Astrocyte (in vitro differentiated cells and primary cell): ENCODE measurements at regions not wholly inside any gene's neighbourhood (a gene's known extent, or its start where the extent isn't known, plus 50 kb on each side); places are given as distances from the start of the nearest gene placed in this dataset.

Experiments used
- EZH2 ChIP-seq: IDR thresholded peaks from 2 replicates; pipeline ENCODE4 v1.6.1; 2012; ENCODE audit warnings: mild to moderate bottlenecking, low read length, inconsistent platforms; ENCODE audit not compliant: insufficient read depth
- TF ChIP-seq, protein P1 (sequence below): IDR thresholded peaks from 2 replicates; pipeline ENCODE4 v1.5.1; 2011; ENCODE audit warnings: low read depth, mild to moderate bottlenecking, inconsistent platforms, low read length, moderate library complexity; ENCODE audit not compliant: insufficient read depth

DNA sequence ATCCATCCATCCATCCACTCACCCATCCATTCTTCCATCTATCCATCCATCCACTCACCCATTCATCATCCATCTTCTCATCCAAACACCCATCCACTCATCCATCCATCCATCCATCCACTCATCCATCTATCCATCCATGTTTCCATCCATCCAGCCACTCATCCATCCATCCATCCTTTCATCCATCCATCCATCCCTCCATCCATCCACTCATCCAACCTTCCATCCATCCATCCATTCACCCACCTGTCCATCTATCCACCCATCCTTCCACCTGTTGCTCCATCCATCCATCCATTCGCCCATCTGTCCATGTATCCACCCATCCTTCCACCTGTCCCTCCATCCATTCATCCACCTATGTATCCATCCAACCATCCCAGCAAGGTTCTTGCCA lies 378.4 kb upstream of the PFKP start:
- TF ChIP-seq, protein P1, sequence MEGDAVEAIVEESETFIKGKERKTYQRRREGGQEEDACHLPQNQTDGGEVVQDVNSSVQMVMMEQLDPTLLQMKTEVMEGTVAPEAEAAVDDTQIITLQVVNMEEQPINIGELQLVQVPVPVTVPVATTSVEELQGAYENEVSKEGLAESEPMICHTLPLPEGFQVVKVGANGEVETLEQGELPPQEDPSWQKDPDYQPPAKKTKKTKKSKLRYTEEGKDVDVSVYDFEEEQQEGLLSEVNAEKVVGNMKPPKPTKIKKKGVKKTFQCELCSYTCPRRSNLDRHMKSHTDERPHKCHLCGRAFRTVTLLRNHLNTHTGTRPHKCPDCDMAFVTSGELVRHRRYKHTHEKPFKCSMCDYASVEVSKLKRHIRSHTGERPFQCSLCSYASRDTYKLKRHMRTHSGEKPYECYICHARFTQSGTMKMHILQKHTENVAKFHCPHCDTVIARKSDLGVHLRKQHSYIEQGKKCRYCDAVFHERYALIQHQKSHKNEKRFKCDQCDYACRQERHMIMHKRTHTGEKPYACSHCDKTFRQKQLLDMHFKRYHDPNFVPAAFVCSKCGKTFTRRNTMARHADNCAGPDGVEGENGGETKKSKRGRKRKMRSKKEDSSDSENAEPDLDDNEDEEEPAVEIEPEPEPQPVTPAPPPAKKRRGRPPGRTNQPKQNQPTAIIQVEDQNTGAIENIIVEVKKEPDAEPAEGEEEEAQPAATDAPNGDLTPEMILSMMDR, result no peak
- no peak for TF ChIP-seq EZH2
